ENCODE measurements at regions not wholly inside any gene's neighbourhood (a gene's known extent, or its start where the extent isn't known, plus 50 kb on each side); places are given as distances from the start of the nearest gene placed in this dataset.

GRCh38 chr13:85698256-85698655, 101.0 kb downstream of the SLITRK6 start:
- TF ChIP-seq EZH2 (IDR thresholded peaks at IDR 0.05) (no peak), POLR2AphosphoS5 (IDR thresholded peaks at IDR 0.05; ENCODE audit: borderline replicate concordance, low read depth, low read length) (no peak), FOXP2 (optimal IDR thresholded peaks at IDR 0.05; ENCODE audit: control extremely low read depth, extremely low read length, insufficient read depth) (no peak)
